GM21786 (cell line): ENCODE measurements at regions not wholly inside any gene's neighbourhood (a gene's known extent, or its start where the extent isn't known, plus 50 kb on each side); places are given as distances from the start of the nearest gene placed in this dataset.

ENCODE experiments used
- ATAC-seq: cut with Tn5 transposase; IDR thresholded peaks from one replicate; pipeline ENCODE4 v1.9.1; 2021; ENCODE audit not compliant: unreplicated experiment

DNA sequence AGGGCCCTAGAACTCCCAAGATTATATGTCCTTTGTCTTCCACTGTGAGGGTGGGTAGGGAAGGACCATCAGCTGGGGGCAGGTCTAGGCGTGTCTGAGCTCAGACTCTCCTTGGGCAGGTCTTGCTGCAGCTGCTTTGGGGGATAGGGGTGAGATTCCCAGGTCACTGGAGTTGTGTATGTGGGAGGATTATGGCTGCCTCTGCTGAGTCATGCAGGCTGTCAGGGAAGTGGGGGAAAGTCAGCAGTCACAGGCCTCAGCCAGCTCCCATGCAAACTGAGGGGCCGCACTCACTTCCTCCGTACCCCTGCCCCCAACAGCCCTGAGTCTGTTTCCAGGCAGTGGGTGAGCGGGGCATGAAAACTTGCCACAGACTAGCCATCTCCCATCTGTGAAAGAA is 600.8 kb downstream of the DIAPH3 start:
- no peak for ATAC-seq

DNA sequence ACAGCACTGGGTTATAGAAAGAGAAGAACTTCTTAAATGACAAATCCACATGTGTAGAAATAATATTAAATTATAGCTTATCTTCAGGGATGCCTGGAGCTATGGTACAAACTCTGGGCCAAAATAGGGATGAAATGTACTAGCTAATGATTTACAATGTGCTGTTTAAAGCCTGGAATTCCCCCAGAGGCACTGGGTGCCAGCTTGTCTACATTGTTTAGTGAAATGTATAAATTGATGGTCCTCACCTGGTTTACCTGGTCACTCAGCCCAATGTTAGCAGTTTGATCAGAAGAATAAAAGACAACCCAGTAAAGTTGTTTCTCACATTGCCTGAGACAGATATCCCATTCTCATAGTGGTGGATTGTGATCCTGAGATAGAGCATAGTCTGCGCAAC is 597.2 kb downstream of the DIAPH3 start:
- ATAC-seq: no peak

DNA sequence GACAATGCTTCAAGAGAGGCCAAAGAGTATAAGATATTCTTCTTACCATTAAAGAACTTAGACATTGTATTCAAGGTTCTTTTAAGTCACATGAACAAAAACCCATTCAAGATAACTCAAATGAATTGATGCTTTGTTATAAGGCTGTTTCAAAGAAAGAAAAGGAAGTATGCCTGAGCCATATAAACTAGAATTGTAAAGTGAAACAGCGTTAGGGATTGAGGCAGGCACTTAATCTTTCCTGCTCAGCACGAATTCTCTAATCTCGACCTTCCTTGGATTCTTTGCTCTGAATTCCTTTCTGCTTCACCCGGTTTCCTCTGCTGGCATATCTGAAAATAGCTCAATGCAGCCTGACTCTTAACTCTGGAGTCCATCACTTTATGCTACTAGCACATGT is 595.4 kb downstream of the DIAPH3 start:
- no peak for ATAC-seq

DNA sequence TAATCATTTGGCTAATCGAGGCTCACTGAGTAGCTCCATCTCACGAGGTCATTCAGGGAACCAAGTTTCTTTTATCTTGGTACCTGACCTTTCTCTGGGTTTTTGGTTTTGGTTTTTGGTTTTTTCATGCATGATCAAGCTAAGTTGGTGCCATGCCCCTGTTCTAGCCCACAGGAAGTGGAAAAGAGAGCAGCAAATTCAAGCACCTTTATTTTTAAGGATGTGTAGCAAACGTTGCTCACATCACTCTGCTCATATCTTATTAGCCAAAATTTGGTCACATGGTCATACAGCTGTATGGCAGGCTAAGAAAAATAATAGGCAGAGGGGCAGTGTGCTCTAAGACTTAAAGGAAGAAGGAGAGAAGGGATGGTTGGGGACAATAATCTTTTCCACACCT is 593.5 kb downstream of the DIAPH3 start:
- no peak for ATAC-seq

DNA sequence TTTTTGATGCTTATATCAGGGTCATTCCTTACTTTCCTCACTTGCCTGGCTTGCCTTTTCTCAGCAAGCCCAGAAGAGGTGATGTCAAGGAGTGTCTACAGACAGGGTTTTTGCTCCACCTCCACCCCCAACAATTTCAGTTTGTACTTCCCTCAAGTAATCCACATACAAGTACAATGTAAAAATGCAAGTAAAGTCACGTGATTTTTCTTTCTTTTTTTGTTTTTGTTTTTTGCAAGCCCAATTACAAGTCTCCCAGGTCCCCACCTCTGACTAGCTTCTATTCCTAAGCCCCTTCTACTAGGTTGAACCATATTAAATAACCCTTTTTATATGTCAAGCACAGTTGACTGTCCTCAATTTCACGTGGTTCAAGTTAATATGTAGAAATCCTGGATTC is 579.6 kb downstream of the DIAPH3 start:
- no peak for ATAC-seq

DNA sequence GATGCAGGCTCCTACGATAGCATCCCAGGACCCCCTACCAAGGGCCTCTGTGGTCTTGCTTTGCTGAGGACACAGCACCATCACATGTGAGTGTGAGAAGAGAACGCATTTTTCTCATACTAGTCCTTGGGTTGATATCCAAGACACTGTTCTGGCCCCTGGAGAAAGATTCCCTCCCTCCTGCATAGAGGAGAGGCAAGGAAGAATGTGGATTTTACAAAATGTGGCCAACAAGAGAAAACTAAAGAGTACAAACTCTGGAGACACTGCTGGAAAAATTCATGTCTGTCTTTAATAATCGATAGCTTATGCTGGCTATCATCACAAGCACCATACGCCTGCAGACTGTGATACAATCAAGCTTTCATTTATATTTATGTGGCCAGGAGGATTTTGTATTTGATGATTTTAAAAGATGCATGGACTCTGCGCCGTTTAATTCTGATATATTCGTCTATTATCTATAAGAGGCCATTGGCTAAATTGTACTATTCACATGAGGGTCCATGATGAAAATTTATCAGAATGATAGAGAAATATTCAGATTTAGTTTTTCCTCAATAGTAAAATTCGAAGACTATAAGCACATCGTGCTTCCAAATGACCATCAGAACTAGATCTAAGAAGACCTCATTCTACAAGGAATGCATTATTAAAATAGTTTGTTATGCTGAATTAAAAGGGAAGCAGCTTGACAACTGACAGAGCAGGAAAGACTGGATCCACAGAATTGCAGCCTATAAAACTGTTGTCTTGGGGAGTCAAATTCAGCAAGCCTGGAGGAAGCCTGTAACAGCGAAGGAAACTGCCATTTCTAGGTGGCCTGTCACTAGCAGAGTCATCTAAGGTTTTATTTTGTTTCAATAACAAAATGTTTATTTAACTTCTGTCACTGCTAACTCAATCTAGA is 578.7 kb downstream of the DIAPH3 start:
- no peak for ATAC-seq

DNA sequence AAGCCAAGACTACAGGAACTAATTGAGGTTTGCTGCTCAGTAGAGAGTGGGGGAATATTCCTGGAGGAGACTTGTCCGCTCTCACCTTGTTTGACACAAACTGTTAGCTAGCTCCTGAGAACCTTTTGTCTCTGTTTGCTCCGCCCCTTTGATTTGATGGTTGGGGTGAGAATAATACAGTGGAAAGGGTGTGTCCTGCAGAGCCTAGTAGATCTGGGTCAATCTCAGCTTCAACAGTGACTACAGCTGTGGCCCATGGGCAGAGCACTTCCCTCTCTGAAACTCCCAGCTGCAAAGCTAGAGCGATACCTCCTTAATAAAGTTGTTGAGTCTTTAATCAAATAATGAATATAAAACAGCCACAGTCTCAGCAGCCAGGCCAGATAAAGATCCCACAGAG is 576.7 kb downstream of the DIAPH3 start:
- no peak for ATAC-seq

DNA sequence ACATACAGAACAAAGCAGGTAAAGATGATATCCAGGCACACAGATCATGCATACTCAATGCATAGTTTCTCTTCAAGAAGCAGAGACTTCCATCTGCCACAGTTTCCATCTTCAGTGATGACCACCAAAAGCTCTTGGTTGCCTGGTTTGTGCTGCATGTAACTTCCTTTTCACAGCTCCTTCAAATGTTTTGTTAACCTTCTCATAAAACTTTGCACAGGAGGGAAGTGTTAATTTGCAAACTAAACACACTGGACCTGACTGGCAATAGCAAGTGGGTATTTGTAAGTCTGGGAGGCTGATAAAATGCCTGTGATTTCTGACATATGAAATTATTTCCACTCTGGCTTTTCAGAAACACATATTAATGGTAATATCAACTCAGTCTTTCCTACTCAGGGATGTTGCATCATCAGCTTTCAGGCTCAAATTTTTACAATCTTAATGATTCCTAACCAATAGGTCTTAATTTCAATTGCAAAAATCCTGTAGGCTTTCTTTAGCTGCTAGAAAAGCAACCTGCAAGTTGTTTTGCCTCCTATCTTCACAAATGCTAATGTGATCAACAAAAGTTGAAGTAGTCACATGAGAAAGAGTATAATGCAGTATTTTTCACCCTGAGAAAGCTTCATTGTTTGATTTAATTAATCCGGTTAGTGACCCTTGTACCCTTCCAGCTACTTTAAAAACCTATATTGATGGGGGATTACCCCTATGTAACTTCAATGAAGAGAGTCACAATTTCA is 575.6 kb downstream of the DIAPH3 start:
- no peak for ATAC-seq

DNA sequence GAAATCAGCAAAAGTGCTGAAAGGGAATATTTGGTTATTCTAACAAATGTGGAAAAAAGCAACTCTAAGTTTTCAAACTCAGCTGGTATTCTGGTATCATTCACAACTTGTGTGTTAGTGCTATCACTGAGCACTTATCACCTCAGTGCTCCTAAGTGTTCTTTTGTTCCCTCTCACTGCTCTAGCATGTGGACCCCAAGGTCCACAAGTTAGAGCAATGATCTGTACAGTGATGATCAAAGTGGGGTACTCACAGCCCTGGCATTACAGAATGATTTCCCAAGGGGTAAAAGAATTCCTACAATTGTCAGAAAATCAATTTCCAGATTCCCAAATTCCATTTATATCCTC is 575.0 kb downstream of the DIAPH3 start:
- no peak for ATAC-seq

DNA sequence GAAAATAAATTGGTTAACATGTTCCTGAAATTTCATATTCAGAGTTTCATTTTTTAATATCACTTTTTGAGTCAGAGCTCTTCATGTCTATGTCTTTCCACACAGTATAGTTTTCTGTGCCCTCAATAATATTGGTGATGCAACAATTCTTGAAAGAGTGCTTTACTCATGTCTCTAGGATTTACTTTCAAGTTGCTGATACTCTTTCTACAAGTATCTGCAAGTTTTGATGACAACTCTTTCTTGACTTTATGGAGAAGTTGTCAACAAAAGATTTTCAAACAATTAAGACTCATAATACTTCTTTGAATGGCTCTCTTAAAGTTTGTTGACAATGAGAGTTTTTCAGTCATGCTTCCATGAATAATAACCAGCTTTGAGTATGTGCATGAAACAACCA is 561.7 kb downstream of the DIAPH3 start:
- ATAC-seq: no peak

DNA sequence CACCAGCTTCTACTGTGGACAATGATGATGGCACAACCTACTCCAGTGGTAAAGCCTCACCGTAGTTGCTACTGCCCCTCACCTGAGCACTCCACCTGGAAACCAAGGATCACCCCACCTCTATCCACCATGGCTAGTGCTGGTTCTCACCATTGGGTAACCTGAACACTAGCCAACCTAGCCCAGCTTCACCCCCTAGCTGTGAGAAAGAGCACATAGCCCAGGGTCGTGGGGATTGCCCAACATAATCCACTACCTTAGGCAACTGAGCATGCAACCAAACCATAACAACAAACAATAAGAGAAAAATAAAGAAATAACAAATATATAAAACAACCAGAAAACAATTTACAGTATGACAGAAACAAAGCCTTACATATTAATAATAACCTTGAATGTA is 560.1 kb downstream of the DIAPH3 start:
- ATAC-seq: no peak

DNA sequence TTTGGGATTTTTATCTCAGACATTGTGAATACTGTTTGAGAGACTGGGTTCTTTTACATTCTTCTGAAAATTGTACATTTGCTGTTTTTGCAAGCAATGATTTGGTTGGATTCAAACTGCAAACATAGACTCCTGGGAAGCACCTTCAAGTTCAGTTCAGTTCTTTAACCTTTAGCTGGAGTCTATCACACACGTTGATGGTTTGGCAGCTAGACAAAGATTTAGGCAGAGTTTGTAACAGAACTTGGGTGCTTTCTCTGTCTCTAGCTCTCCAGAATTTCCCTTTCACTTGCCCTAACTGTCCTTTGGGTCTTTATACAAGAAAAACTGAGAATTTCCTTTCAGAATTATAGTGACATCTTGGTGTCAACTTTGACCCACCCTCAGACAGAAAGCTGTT is 556.6 kb downstream of the DIAPH3 start:
- ATAC-seq: no peak

DNA sequence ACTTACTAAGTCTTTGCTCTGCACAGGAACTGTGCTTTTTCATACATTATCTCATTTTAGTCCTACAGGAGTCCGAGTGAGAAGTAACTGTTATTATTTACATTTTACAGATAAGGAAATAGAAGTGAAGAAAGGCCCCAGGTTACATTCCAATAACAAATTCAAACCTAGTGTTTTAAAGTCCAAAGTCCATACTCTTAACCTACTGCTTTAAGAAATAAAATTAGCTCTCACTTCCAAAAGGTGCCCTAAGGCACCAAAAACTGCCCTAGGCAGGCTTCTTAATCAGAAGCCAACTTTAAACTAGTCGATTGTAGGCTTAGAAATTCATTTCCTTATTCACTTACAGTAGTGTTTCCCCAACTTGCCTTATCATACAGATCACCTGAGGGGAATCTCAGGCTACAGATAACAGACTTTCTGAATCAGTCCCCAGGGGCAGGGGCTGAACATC is 555.9 kb downstream of the DIAPH3 start:
- ATAC-seq: peak; percentile 68

DNA sequence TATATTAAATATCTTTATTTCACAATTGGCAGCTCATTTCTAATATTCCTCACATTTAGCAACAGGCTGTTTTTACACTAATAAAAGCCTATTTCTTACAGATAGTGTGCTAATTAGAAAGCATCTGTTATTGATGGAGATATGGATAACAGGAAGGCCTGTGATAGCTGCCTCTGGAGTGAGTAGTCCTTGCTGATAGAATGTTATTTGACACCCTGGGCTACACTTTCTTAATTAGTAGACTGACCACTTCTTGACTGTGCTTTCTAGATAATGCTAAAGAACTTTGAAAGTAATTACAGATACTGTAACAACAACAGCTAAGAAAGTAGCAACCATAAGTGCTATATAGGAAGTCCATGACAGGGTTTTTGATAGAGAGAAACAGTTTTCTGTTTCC is 554.3 kb downstream of the DIAPH3 start:
- no peak for ATAC-seq
